ENCODE measurements at regions not wholly inside any gene's neighbourhood (a gene's known extent, or its start where the extent isn't known, plus 50 kb on each side); places are given as distances from the start of the nearest gene placed in this dataset.

DNA sequence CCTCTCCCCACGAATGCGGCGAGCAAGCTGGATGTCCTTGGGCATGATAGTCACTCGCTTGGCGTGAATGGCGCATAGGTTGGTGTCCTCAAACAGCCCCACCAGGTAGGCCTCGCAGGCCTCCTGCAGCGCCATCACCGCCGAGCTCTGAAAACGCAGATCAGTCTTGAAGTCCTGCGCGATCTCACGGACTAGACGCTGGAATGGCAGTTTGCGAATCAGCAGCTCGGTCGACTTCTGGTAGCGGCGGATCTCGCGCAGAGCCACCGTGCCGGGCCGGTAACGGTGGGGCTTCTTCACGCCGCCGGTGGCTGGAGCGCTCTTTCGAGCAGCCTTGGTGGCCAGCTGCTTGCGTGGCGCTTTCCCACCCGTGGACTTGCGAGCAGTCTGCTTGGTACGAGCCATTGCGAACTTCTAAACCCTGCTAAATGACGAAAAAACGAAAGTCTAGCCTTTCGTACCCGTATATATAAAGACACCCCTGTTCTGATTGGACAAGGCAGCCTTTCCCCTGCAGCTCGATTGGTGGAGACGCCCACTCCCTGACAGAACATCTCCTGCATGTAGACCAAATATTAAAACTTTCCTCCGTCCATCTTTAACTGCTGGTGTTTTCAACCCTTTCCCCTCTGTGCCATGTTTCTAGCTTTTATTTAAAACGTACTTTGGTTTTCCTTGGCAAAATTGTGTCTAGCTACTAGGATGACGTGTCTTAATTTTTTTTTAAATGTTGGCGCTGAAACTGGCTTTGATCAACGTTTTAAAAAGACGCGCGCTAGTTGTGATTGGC, 109.8 kb downstream of the HFE start:
- TF ChIP-seq, protein P1, sequence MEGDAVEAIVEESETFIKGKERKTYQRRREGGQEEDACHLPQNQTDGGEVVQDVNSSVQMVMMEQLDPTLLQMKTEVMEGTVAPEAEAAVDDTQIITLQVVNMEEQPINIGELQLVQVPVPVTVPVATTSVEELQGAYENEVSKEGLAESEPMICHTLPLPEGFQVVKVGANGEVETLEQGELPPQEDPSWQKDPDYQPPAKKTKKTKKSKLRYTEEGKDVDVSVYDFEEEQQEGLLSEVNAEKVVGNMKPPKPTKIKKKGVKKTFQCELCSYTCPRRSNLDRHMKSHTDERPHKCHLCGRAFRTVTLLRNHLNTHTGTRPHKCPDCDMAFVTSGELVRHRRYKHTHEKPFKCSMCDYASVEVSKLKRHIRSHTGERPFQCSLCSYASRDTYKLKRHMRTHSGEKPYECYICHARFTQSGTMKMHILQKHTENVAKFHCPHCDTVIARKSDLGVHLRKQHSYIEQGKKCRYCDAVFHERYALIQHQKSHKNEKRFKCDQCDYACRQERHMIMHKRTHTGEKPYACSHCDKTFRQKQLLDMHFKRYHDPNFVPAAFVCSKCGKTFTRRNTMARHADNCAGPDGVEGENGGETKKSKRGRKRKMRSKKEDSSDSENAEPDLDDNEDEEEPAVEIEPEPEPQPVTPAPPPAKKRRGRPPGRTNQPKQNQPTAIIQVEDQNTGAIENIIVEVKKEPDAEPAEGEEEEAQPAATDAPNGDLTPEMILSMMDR (IDR thresholded peaks at IDR 0.05): no peak
- peak; percentile 85 for DNase-seq (ENCODE audit: low spot score)
- peaks cover 0 to 36% of the 10 kb centered on the region in 2 donors for H3K4me1 ChIP-seq

DNA sequence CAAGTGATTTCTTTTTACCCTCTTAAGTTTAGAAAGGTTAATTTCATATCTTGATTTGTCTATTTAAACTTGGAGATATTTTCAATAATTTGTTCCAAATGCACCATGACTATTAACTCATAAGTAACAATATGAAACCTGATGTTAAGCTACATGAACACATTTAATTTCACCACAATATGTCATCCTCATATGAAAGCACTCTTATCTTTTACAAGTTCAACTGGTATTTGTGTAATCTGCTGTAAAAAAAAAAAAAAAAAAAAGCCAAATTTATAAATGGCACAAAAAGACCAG, 110.4 kb downstream of the HFE start:
- TF ChIP-seq, protein P1 (IDR thresholded peaks at IDR 0.05): no peak
- Histone ChIP-seq H3K27me3 (no peaks in the 10 kb centered on the region), H3K27ac (peak overlapping the region; percentile 91 to 95), H3K9me3 (no peaks in the 10 kb centered on the region), H3K4me1 (peaks cover 0 to 36% of the 10 kb centered on the region in 2 donors), H3K4me3 (peak overlapping the region; percentile 64 to 67), H3K36me3 (no peaks in the 10 kb centered on the region)
- no peak for DNase-seq (ENCODE audit: low spot score)

More for the DNA sequence above, 109.8 kb downstream of the HFE start:
- Histone ChIP-seq H3K27me3 (no peaks in the 10 kb centered on the region), H3K9me3 (no peaks in the 10 kb centered on the region), H3K4me3 (peak overlapping the region; percentile 64 to 67), H3K27ac (peak overlapping the region; percentile 91 to 95), H3K36me3 (no peaks in the 10 kb centered on the region)

- Histone ChIP-seq H3K27ac (peak overlapping the region; percentile 91 to 95), H3K27me3 (no peaks in the 10 kb centered on the region), H3K9me3 (no peaks in the 10 kb centered on the region), H3K4me3 (peak overlapping the region; percentile 64 to 67), H3K36me3 (no peaks in the 10 kb centered on the region), H3K4me1 (peaks cover 0 to 36% of the 10 kb centered on the region in 2 donors)
- TF ChIP-seq, protein P1 (IDR thresholded peaks at IDR 0.05): no peak
- no peak for DNase-seq (ENCODE audit: low spot score)
These were observed 110.9 kb downstream of the HFE start for GRCh38 chr6:26197933-26198721.

- Histone ChIP-seq H3K27me3 (no peaks in the 10 kb centered on the region), H3K4me1 (peaks cover 0 to 37% of the 10 kb centered on the region in 2 donors), H3K36me3 (no peaks in the 10 kb centered on the region), H3K27ac (peak overlapping the region; percentile 91 to 95), H3K4me3 (peak overlapping the region; percentile 64 to 67), H3K9me3 (no peaks in the 10 kb centered on the region)
- DNase-seq (ENCODE audit: low spot score): no peak
- TF ChIP-seq, protein P1 (IDR thresholded peaks at IDR 0.05): no peak
These were observed 111.5 kb downstream of the HFE start for GRCh38 chr6:26198722-26199056.

GRCh38 chr6:26199057-26199772, 112.0 kb downstream of the HFE start:
- Histone ChIP-seq H3K27me3 (no peaks in the 10 kb centered on the region), H3K27ac (peak overlapping the region; percentile 91 to 95), H3K9me3 (no peaks in the 10 kb centered on the region), H3K36me3 (no peaks in the 10 kb centered on the region), H3K4me3 (peak overlapping the region; percentile 64 to 67), H3K4me1 (peaks cover 0 to 41% of the 10 kb centered on the region in 2 donors)
- TF ChIP-seq, protein P1 (IDR thresholded peaks at IDR 0.05): no peak
- DNase-seq (ENCODE audit: low spot score): peak; percentile 72

Measured in right atrium auricular region (tissue), 2 donors.